Keratinocyte (primary cell): ENCODE measurements at regions not wholly inside any gene's neighbourhood (a gene's known extent, or its start where the extent isn't known, plus 50 kb on each side); places are given as distances from the start of the nearest gene placed in this dataset.

ENCODE experiments used
- DNase-seq: peaks from one replicate; pipeline ENCODE4 v3.0.0-alpha.2; 2011; ENCODE audit warnings: low read depth, missing footprints, low spot score
- FAIRE-seq: peaks from 2 replicates; lab custom pipeline; 2011; peaks lifted over from hg19 to GRCh38; lab: Jason Lieb, UNC
- H2AFZ ChIP-seq: 2 replicates; pipeline ENCODE4 v1.6.0; 2012; ENCODE audit warnings: low read length, control low read depth, inconsistent platforms; ENCODE audit not compliant: control insufficient read depth
- H3K27ac ChIP-seq: 2 replicates; pipeline ENCODE4 v1.5.1; 2011; ENCODE audit warnings: low read length; ENCODE audit not compliant: control insufficient read depth, insufficient read depth
- H3K27me3 ChIP-seq: 3 replicates; pipeline ENCODE4 v1.6.0; 2011; ENCODE audit warnings: low read length; ENCODE audit not compliant: control insufficient read depth, insufficient read depth; ENCODE audit errors: extremely low read depth
- H3K36me3 ChIP-seq, 2 experiments: 2 replicates in 1 of 2; 3 replicates in 1 of 2; pipeline ENCODE4 v1.5.1; 2011; ENCODE audit warnings: low read length in 2 of 2, mild to moderate bottlenecking in 1 of 2; ENCODE audit not compliant: control insufficient read depth in 2 of 2, insufficient read depth in 2 of 2; ENCODE audit errors: extremely low read depth in 1 of 2
- H3K4me1 ChIP-seq: 3 replicates; pipeline ENCODE4 v1.5.1; 2011; ENCODE audit warnings: low read length; ENCODE audit not compliant: control insufficient read depth, insufficient read depth; ENCODE audit errors: extremely low read depth
- H3K4me2 ChIP-seq: 3 replicates; pipeline ENCODE4 v1.6.0; 2011; ENCODE audit warnings: low read depth, low read length; ENCODE audit not compliant: control insufficient read depth, insufficient read depth; ENCODE audit errors: extremely low read depth
- H3K4me3 ChIP-seq, 3 experiments: fragments of 200-600 bp in 1 of 3; sonication (generic) in 1 of 3; 2 replicates in 2 of 3; 3 replicates in 1 of 3; pipeline ENCODE4 v1.5.1; 2011 to 2016; ENCODE audit warnings: low read length in 3 of 3, mild to moderate bottlenecking in 3 of 3, control low read depth in 2 of 3, inconsistent platforms in 1 of 3, low read depth in 1 of 3, mixed read lengths in 1 of 3, mixed run types in 1 of 3, moderate library complexity in 1 of 3; ENCODE audit not compliant: control insufficient read depth in 2 of 3, insufficient read depth in 2 of 3; ENCODE audit errors: extremely low read depth in 1 of 3
- H3K79me2 ChIP-seq: 2 replicates; pipeline ENCODE4 v1.6.0; 2012; ENCODE audit warnings: low read length; ENCODE audit not compliant: control insufficient read depth, insufficient read depth
- H3K9ac ChIP-seq: 3 replicates; pipeline ENCODE4 v1.6.0; 2011; ENCODE audit warnings: low read length; ENCODE audit not compliant: control insufficient read depth, insufficient read depth; ENCODE audit errors: extremely low read depth
- H3K9me1 ChIP-seq: 3 replicates; pipeline ENCODE4 v1.6.0; 2011; ENCODE audit warnings: low read length; ENCODE audit not compliant: control insufficient read depth, insufficient read depth; ENCODE audit errors: extremely low read depth
- H3K9me3 ChIP-seq: 2 replicates; pipeline ENCODE4 v1.5.1; 2012; ENCODE audit warnings: low read depth, low read length; ENCODE audit not compliant: control insufficient read depth
- H4K20me1 ChIP-seq: 3 replicates; pipeline ENCODE4 v1.6.0; 2011; ENCODE audit warnings: low read length; ENCODE audit not compliant: control insufficient read depth, insufficient read depth; ENCODE audit errors: extremely low read depth
- CTCF ChIP-seq, 3 experiments: IDR thresholded peaks in 1 of 3; conservative IDR thresholded peaks in 1 of 3; optimal IDR thresholded peaks in 1 of 3; 2 replicates in 2 of 3; 3 replicates in 1 of 3; pipeline versions ENCODE3 to v1.5.1; 2011; ENCODE audit warnings: low read length in 3 of 3, mild to moderate bottlenecking in 3 of 3, moderate library complexity in 2 of 3, control low read depth in 1 of 3, inconsistent platforms in 1 of 3; ENCODE audit not compliant: insufficient read depth in 2 of 3; ENCODE audit errors: extremely low read depth in 1 of 3
- EZH2 ChIP-seq: IDR thresholded peaks from one replicate; pipeline ENCODE4 v1.6.1; 2012; ENCODE audit warnings: inconsistent platforms, mild to moderate bottlenecking, low read length, moderate library complexity
- dilution Hi-C: fragments of 300-500 bp; cut with MboI; formaldehyde crosslinking; loops from one replicate; pipeline ENCODE4 v1.7.0; 2020; ENCODE audit warnings: low sequenced_read_pairs; ENCODE audit not compliant: extremely low pct_ligation_motif_present

GRCh38 chr10:113496111-113497109 lies 56.4 kb upstream of the HABP2 start:
- Histone ChIP-seq H3K27me3 (no peaks in the 10 kb centered on the region), H3K4me1 (no peaks in the 10 kb centered on the region), H3K4me2 (no peak overlapping the region), H3K9me1 (no peaks in the 10 kb centered on the region), H3K9ac (no peak overlapping the region), H3K79me2 (no peaks in the 10 kb centered on the region), H3K27ac (no peak overlapping the region), H3K4me3 (no peak overlapping the region), H2AFZ (no peak overlapping the region), H4K20me1 (no peaks in the 10 kb centered on the region), H3K36me3 (no peaks in the 10 kb centered on the region), H3K9me3 (no peaks in the 10 kb centered on the region)
- no peak for FAIRE-seq
- no peak for DNase-seq
- TF ChIP-seq CTCF (optimal IDR thresholded peaks at IDR 0.05 in 1 of 3, IDR thresholded peaks at IDR 0.05 in 1 of 3, conservative IDR thresholded peaks at IDR 0.05 in 1 of 3; ENCODE audit: extremely low read depth in 1 of 3, insufficient read depth in 2 of 3, low read length in 3 of 3) (no peak), EZH2 (no peak)
- dilution Hi-C loops: no loop called here

GRCh38 chr10:113497198-113497597 lies 55.7 kb upstream of the HABP2 start:
- dilution Hi-C loops: no loop called here
- no peaks in the 10 kb centered on the region for H3K27me3 ChIP-seq
- no peak overlapping the region for H3K27ac ChIP-seq
- no peaks in the 10 kb centered on the region for H3K36me3 ChIP-seq
- H3K9me1 ChIP-seq: no peaks in the 10 kb centered on the region
- no peak for DNase-seq
- no peaks in the 10 kb centered on the region for H3K4me1 ChIP-seq
- no peak overlapping the region for H3K4me3 ChIP-seq
- no peaks in the 10 kb centered on the region for H3K9me3 ChIP-seq
- no peak overlapping the region for H3K4me2 ChIP-seq
- FAIRE-seq: no peak
- no peak overlapping the region for H2AFZ ChIP-seq
- no peak overlapping the region for H3K9ac ChIP-seq
- H3K79me2 ChIP-seq: no peaks in the 10 kb centered on the region
- TF ChIP-seq EZH2 (no peak), CTCF (optimal IDR thresholded peaks at IDR 0.05 in 1 of 3, IDR thresholded peaks at IDR 0.05 in 1 of 3, conservative IDR thresholded peaks at IDR 0.05 in 1 of 3; ENCODE audit: extremely low read depth in 1 of 3, insufficient read depth in 2 of 3, low read length in 3 of 3) (no peak)
- no peaks in the 10 kb centered on the region for H4K20me1 ChIP-seq
